GM11168 (cell line): ENCODE measurements at regions not wholly inside any gene's neighbourhood (a gene's known extent, or its start where the extent isn't known, plus 50 kb on each side); places are given as distances from the start of the nearest gene placed in this dataset.
"Not testable (repeated sequence)": the region's sequence is repeated elsewhere in the genome, so short reads cannot be mapped to it uniquely, and the experiment has no call there.

Experiments
- in situ Hi-C: fragments of 300-500 bp; cut with MboI; formaldehyde crosslinking; loops from one replicate; pipeline ENCODE4 v1.12.0; 2022; ENCODE audit warnings: low sequenced_read_pairs; ENCODE audit not compliant: unreplicated experiment

DNA sequence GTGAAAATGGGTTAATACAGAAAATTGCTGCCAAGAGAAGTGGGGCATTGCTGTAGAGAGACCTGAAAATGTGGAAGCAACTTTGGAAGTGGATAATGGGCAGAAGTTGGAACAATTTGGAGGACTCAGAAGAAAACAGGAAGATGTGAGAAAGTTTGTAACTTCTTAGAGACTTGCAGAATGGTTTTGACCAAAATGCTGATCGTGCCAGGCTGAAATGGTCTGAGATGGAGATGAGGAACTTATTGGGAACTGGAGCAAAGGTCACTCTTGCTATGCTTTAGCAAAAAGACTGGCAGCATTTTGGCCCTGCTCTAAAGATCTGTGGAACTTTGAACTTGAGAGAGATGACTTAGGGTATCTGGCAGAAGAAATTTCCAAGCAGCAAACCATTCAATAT is 254.8 kb downstream of the KBTBD8 start:
- in situ Hi-C loops: not testable (repeated sequence)

DNA sequence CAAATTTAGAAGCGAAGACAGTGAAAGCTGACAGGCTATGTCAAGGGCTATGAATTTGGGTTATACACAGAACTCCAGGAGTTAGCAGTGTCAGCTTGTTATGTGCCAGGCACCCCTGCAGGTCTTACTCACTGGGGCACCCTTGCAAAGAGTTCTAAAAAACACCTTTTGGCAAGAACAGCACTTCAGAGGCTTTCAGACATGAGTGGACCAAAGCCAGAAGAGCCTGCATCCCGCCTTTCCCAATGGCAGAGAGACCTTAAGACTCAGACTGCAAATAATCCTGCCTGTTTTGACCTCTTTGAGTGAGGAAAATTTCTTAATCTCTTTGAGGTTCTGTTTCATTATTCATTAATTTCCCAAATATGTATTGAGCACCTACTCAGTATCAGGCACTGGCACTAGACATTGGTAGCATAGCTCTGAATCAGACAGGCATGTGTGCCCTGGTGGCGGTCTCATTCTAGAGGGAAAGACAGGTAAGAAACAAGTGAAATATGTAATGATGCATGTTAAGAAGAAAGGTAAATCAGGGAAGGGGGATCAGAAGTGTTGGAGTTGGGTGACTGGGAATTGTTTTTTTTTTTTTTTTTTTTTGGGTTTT is 280.0 kb downstream of the KBTBD8 start:
- in situ Hi-C loops: no loop called here

DNA sequence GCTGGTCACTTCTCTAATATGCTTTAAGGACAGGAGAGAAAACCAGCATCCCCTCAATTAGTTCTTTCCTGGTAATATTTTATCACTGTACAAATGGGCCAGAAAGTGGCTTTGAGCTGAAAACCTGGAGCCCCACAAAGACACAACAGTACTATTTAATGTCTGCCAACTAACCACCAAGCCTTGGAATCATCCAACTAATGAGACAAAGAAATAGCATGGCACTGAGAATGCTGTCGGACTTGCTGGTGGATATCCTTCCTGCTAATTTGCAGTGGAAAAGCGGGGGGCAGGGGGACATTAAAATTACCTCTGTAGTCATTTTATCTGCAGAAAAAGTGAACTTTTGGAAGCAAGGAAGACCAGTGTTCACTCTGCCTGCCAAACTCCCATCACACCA is 288.5 kb downstream of the KBTBD8 start:
- in situ Hi-C loops: no loop called here

DNA sequence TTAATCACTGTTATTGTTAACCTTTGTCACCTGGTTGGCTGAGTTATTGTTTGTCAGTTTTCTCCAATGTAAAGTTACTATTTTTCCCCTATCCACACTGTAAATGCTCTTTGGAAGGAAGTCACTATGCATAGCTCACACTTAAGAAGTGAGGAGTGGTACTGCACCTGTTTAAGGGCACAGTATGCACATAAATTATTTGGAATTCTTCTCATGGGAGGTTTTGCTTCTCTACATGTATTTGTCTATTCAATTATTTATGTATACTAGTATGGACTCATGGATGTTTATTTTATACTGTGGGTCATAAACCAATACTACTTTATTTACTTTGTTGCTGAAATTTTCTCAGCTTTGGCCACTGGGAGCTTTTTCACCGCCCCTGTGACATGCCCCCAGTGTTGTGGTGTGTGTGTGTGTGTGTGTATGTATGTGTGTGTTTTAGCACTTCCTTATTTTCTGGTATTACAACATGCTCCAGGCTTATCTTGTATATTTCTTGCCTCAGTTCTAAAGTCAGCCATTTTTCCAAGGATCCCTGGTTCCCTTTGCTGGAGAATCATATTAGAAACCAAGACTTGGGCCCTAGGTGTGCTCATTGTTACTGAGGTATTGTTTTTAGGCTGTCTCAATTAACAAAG is 290.5 kb downstream of the KBTBD8 start:
- in situ Hi-C loops: no loop called here

DNA sequence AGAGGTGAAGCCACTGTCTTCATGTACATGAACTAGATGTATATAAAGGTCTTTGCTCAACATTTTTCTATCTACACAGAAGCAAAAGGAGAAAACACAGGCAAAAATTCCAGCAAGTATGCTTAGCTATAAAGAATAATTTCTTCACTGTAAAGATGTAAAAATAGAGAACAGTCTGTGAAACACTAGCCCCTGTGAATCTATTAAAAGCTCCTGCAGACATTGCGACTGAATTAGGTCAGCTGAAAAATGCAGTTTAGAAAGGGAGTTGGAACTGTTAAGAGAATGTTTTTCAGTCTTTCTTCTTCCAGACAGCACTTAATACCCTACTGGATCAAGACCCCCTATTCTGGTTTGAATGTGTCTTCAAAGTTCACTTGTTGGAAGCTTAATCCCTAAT is 291.5 kb downstream of the KBTBD8 start:
- in situ Hi-C loops: no loop called here

DNA sequence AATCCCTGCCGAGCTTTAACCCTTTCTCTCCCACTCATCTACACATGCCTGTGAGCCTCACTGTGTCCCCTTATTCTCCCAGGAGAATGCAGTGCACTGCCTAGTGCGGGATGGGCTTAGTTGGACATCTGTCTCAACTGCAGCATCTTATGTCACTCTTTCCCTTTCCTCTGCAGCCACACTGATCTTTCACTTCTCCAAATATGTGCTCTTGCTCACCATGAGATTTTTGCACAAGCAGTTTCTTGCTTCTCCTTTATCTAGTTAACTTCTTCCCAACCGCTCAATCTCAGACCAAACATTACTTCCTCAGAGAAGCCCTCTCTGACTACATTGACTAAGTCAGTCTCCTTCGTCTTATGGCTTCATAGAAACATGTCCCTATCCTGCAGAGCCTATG is 292.3 kb downstream of the KBTBD8 start:
- in situ Hi-C loops: no loop called here

DNA sequence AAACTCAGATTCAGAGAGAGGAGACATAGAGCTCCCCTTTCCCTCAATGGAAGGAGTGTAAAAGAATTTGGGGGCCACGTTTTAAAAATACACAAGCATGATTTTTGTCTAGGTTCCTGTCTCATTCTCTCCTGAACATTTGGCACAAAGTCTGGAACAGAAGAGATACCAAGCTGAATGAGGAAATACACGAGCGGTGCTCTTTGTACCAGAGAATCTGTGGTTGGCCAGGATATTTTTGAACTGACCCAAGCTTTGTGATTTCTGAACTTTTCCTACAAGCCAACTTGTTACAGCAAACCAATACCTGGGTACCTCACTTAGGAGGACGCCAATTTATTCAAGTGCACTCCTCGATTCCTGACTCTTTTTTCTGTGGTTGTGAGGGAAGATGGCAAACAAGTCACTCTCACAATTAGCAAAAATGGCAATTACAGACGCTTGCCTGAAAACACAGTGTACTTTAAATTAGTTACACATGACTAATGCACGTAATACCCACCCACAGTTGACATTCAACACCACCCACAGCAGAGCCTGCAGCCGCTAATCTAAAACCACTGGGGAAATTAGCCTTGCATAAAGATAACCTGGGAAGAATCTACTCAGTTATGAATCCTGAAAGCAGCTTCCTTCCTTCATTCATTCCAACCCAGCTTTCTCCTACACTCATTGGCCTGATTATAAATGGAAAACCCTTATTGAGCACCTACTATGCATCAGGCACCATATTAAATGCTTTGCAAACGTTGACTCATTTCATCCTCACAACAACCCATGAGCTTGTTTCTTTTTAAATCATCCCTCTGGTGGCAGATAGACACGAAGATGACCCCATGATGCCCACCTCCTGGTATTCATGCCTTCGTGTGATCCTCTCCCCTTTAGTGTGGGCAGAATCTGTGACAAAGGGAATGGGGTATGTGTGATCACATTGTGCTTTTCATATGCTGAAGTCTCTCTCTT is 293.5 kb downstream of the KBTBD8 start:
- in situ Hi-C loops: no loop called here

DNA sequence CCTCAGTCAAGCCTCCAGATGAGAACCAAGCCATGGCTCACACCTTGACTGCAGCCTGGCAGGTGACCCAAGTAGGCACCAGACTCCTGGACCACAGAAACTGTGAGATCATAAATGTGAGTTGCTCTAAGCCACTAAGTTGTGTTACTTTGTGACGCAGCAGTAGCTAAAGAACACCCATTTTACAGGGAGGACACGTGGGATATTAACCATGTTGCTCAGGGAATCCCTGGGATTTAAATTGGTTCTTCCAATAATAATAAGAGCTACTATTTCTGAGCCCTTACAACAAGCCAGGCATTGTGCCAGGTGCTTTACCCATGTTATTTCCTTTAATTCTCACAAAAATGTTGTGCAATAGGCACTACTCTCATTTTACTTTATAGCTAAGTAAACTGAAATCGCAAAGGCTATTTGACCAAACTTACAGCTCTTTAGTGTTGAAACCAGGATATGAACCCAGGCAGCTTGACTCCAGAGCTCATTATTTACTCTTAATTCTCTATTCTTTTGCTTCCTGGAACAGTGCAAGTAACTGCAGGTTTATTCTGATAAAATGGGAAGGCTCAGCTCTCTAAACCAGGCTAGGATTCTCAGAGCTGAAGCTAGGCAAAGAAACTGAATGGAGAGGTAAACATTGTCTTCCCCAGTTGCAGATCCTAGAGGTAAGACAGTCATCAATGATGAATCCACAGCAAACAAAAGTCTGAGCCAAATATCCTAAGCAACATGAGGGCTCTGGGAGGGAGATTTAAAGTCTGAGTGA is 294.4 kb downstream of the KBTBD8 start:
- in situ Hi-C loops: no loop called here

DNA sequence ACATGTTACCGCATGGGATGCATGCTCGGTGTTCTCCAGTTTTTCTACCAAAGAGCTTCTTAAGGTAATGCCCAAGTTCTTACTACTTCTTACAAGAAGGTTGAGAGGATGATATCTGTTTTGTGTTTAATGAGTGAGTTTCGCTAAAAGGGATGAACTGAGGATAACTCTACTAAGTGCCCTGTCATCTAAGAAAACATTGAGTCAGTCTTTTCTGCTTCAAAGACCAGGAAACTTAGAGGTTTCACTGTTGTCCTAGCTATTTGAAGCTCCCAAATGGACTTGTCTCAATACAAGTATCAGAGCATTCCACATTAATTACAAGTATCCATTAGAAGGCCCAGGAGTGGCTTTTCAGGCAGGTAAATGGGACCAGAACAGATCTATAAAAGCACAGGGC is 296.2 kb downstream of the KBTBD8 start:
- in situ Hi-C loops: no loop called here

DNA sequence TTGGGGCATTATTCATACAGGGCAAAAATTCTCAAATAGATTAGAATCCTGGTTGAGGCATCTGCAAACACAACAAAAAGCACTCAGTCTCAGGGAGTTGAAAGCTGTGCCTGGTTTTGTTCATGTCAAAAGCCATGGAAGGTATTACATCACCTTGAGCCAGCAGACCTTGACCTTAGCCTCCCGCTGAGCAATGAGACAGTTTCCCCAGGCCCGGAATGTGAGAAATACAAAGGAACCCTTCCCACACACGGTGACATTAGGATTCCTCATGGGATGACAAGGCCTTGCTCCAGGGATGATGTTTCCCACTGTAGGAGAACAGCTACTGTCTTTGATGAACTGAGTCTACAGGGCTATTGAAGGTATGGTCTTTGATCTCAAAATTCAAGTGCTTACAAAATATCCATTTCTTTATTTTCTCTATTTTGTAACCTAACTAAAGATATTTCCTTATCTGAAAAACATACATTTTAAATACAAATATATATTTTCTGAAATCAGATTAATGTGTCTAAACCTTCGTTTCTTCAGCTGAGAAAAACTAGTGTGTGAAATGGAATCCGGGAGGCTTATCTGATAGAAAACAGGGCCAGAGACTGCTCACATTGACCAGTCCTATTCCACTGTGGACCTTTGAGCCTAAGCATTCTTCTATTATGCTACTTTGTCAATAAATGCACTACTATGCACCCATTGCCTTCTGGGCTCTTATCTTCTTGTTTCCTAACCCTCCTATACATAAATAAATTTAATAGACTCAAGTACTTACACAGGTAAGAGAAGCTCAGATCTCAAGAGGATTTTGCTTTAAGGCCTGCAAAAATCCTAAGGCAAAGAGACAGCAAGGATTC is 298.2 kb downstream of the KBTBD8 start:
- in situ Hi-C loops: no loop called here

DNA sequence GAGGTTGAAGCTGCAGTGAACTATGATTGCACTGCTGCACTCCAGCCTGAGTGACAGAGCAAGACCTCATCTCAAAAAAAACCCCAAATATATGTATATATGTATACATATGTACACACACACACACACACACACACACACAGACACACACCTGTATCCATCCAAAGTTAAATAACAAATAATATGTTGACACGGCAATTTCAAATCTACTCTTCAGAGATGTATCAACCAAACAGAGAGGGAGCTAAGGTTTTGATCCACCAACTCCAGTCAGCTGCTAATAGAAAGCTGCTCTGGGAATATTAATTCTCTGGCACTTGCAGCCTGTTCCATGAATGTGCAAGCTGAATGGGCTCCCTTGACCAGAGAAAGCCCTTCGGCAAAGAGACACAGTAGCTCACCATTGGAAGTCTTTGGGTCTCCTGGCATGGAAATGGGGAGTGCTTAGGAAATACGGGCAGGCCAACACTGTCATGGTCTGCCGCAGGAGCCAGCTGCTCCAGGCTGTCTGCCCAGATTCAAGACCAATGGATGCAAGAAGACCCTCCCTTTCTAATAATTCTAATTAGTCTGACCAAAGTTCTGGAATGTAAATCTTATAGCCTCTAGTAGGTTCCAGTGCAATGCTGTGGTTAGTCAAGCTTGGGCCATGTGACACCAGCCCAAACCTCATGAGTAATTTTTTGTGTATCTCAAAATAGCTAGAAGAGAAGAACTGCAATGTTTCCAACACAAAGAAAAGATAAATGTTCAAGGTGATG is 299.8 kb downstream of the KBTBD8 start:
- in situ Hi-C loops: no loop called here

DNA sequence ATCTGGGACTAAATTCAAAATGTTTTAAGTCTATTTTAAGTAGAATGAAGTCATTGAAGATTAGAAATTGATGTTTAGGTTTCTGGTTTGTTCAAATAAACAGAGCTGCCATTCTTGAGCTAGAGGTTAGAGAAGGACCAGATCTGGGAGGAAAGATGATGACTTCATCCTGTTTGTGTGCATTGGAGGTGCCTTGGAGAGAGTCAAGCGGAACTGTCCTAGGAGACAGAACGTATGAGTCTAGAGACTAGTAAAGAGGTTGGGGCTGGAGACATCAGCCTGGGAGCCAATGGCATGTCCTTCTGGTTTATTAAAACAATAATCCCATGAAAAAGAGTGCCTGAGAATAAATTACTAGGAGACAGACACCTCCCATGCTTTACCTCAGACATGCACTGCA is 303.4 kb downstream of the KBTBD8 start:
- in situ Hi-C loops: no loop called here

DNA sequence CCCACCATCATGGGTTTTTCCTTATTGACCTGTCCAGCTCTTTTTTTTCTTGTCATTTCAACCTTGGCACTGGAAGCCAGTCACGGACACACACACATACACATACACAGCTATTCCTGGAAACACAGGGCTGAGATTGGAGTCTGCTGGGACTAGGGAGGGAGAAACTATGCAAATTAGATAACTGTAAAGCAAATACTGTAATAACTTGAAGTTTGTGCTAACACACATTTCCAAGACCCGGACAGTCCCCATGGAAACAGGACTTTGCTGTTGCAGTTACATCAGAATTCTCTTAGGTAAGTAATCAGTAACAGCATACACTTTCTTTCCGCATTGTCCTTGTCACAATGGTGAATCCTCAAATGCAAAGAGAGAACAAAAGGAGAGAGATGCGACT is 304.4 kb downstream of the KBTBD8 start:
- in situ Hi-C loops: no loop called here

DNA sequence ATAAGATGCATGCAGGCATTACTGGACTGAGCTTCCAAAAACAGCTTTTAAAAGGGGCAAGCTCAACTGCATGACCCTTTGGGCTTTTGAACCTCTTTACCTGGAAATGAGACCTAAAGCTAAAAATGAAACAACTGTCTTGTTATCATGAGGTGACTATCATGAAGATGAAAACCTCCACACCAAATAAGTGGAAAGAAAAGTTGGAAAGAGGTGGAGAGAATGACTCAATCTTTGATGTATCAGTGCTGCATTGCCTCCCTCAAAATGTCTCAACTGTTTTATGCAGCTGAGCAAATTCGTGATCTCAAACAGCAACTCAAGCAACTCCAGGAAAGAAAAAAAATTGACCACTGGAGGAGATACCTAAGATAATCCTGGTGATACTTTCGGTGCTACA is 307.1 kb downstream of the KBTBD8 start:
- in situ Hi-C loops: no loop called here

DNA sequence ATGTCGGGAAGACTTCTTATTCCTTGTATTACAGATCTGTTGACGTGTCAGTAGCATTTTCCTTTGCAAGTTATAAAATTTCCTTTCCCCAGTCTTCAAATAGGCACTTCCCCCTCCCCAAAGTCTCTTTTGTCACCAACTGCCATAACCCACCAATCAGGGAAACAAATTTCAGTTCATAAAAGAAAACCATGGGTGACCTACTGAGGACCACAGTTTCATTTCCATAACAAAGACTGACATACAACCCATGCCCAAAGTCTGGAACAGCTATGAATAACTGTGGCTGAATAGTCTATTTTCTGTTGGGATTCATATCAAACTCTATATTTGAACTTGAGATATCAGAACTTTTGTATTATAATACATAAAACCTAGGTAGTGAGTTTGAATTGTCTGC is 307.8 kb downstream of the KBTBD8 start:
- in situ Hi-C loops: no loop called here

DNA sequence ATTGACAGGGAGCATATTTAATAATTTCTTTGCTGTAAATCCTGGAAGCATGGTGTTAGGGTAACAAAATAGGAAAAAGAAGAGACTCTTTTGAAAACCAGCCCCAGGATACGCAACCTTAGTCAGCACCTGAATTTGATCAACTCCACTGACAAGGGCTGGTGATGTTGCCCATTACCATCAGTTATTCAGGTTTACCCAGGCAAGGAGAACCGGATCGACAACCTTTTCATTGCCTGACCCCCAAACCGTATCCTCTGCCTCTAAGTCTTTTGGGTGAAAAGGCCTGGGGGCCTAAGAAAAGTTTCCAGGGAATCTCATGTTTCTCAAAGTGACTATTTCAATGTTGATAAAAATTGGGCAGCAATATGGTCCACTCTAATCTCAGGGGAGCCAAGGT is 313.3 kb downstream of the KBTBD8 start:
- in situ Hi-C loops: no loop called here

DNA sequence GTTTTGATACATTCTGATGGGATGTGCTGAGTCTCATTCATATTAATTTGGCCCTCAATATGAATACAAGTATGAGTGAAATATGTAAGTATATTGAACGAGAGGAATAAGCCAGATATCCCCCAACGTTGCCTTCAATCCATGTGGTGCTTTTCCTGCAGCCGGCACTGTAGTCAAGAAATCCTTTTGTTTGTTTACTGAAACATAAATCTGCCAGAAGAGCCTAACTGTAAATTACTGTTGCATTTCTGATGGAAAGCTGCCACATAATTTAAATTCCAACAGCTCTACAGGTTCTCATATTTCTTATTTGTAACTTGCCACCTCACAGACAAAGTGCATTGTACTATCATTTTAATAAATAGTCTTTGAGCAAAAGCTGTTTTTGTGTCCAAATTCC is 314.0 kb downstream of the KBTBD8 start:
- in situ Hi-C loops: no loop called here

DNA sequence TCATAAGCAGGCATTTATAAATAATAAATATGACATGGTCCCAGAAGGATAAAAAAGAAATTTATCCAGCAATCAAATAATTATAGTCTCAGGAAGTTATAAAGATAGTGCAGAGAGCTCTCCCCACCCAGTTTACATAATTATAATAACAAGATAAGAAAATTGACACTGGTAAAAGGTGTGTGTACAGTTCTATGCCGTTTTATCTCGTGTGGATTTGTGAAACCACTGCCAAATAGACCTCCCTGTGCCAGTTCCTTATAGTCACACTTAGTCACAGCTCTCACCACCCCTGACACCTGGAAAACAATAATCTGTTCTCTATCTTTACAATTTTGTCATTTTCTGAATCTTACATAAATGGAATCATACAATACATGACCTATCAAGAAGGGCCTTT is 320.1 kb downstream of the KBTBD8 start:
- in situ Hi-C loops: no loop called here

DNA sequence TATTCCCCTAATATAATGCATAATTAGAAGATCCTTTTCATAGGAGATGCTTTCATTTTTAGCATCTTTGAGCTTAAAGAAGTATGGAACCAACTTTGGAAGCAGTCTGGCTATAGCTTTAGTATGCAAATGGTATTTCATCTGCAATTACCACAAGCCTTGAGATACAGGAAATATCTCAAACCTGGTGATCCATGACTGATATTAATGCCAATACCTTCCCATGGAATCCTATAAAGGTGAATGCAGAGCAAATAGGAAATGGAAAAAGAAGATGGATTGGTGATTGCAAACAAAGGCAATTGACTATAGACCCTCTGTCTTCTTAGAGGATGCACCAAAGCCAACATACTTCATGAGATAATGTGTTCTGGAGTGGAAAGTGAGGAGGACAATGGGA is 326.4 kb downstream of the KBTBD8 start:
- in situ Hi-C loops: no loop called here
